CD14-positive monocyte (primary cell): ENCODE measurements at regions not wholly inside any gene's neighbourhood (a gene's known extent, or its start where the extent isn't known, plus 50 kb on each side); places are given as distances from the start of the nearest gene placed in this dataset.

Experiments used
- DNase-seq, 3 donors: peaks; one replicate each; pipeline ENCODE4 v3.0.0-alpha.2; 2011 to 2022
- H2AFZ ChIP-seq: 2 replicates; pipeline ENCODE4 v1.6.0; 2012; ENCODE audit warnings: mild to moderate bottlenecking, low read depth, low read length, inconsistent platforms; ENCODE audit not compliant: insufficient read depth, poor library complexity, severe bottlenecking
- H3K27ac ChIP-seq, 2 donors: 1 replicate in 1 of 2; 2 replicates in 1 of 2; pipeline ENCODE4 v1.5.1; 2012 to 2013; ENCODE audit warnings: low read length in 2 of 2, control low read depth in 1 of 2, inconsistent platforms in 1 of 2, low read depth in 1 of 2, mild to moderate bottlenecking in 1 of 2
- H3K27me3 ChIP-seq, 2 donors: one replicate each; pipeline versions ENCODE4 v1.6.0 to v1.6.1; 2011 to 2013; ENCODE audit warnings: low read length in 2 of 2; ENCODE audit not compliant: control insufficient read depth in 2 of 2, insufficient read depth in 2 of 2
- H3K36me3 ChIP-seq, 2 donors: replicated peaks in 1 of 2; 1 replicate in 1 of 2; 2 replicates in 1 of 2; pipeline versions ENCODE4 v1.5.1 to v1.6.1; 2012 to 2013; ENCODE audit warnings: low read length in 2 of 2, control low read depth in 1 of 2, inconsistent platforms in 1 of 2, mild to moderate bottlenecking in 1 of 2; ENCODE audit not compliant: insufficient read depth in 2 of 2, control insufficient read depth in 1 of 2
- H3K4me1 ChIP-seq, 2 donors: 1 replicate in 1 of 2; 2 replicates in 1 of 2; pipeline versions ENCODE4 v1.5.1 to v1.6.1; 2012 to 2013; ENCODE audit warnings: low read length in 2 of 2, control low read depth in 1 of 2, inconsistent platforms in 1 of 2, mild to moderate bottlenecking in 1 of 2, moderate library complexity in 1 of 2; ENCODE audit not compliant: insufficient read depth in 2 of 2, control insufficient read depth in 1 of 2
- H3K4me2 ChIP-seq: replicated peaks from 2 replicates; pipeline ENCODE3; 2012; ENCODE audit warnings: low read length, moderate library complexity, mild to moderate bottlenecking; ENCODE audit not compliant: poor library complexity, severe bottlenecking; ENCODE audit errors: extremely low read depth
- H3K4me3 ChIP-seq, 3 experiments: fragments of 200-600 bp in 1 of 3; sonication (generic) in 1 of 3; replicated peaks in 1 of 3; 1 replicate in 2 of 3; 2 replicates in 1 of 3; pipeline ENCODE4 v1.5.1; 2011 to 2013; ENCODE audit warnings: low read length in 3 of 3, mild to moderate bottlenecking in 3 of 3, control low read depth in 2 of 3, low read depth in 2 of 3, inconsistent platforms in 1 of 3, moderate library complexity in 1 of 3
- H3K79me2 ChIP-seq: 2 replicates; pipeline ENCODE4 v1.6.0; 2012; ENCODE audit warnings: mild to moderate bottlenecking, control low read depth, inconsistent platforms, low read length, moderate library complexity; ENCODE audit not compliant: insufficient read depth
- H3K9ac ChIP-seq: 2 replicates; pipeline ENCODE4 v1.6.0; 2017; ENCODE audit warnings: low read length, mild to moderate bottlenecking; ENCODE audit not compliant: insufficient read depth, poor library complexity, severe bottlenecking
- H3K9me3 ChIP-seq, 2 donors: replicated peaks in 1 of 2; 1 replicate in 1 of 2; 2 replicates in 1 of 2; pipeline versions ENCODE4 v1.5.1 to v1.6.1; 2012 to 2013; ENCODE audit warnings: low read length in 2 of 2, control low read depth in 1 of 2; ENCODE audit not compliant: control insufficient read depth in 1 of 2, insufficient read depth in 1 of 2
- H4K20me1 ChIP-seq: 2 replicates; pipeline ENCODE4 v1.6.0; 2012; ENCODE audit warnings: mild to moderate bottlenecking, low read length, control low read depth, moderate library complexity; ENCODE audit not compliant: insufficient read depth
- H3K27ac Mint-ChIP-seq, 7 donors: one replicate each; pipeline ENCODE4 v1.8.0; 2020; ENCODE audit warnings: mild to moderate bottlenecking in 7 of 7, mixed read lengths in 7 of 7, moderate library complexity in 6 of 7, inconsistent platforms in 2 of 7
- H3K27me3 Mint-ChIP-seq, 3 donors: one replicate each; pipeline ENCODE4 v1.8.0; 2021 to 2022; ENCODE audit warnings: low read depth in 3 of 3, mild to moderate bottlenecking in 3 of 3, mixed read lengths in 3 of 3, moderate library complexity in 3 of 3, inconsistent platforms in 1 of 3
- H3K36me3 Mint-ChIP-seq, 2 donors: one replicate each; pipeline ENCODE4 v1.8.0; 2020; ENCODE audit warnings: mixed read lengths in 2 of 2, inconsistent platforms in 1 of 2, mild to moderate bottlenecking in 1 of 2
- H3K4me1 Mint-ChIP-seq: one replicate; pipeline ENCODE4 v1.8.0; 2020; ENCODE audit warnings: mild to moderate bottlenecking, mixed read lengths
- H3K4me3 Mint-ChIP-seq, 2 donors: one replicate each; pipeline ENCODE4 v1.8.0; 2020; ENCODE audit warnings: mild to moderate bottlenecking in 2 of 2, mixed read lengths in 2 of 2, moderate library complexity in 1 of 2
- H3K9me3 Mint-ChIP-seq, 7 donors: one replicate each; pipeline ENCODE4 v1.8.0; 2020 to 2022; ENCODE audit warnings: mixed read lengths in 7 of 7, mild to moderate bottlenecking in 6 of 7, moderate library complexity in 6 of 7, inconsistent platforms in 2 of 7
- WGBS: methylation state at CpG from one replicate; pipeline ENCODE4 v1.1.5; 2013; ENCODE audit warnings: missing lambda C conversion rate; ENCODE audit not compliant: insufficient coverage; 5-methylcytosine and 5-hydroxymethylcytosine counted together
- intact Hi-C, 2 donors: fragments of 100-400 bp; cut with micrococcal nuclease; formaldehyde crosslinking; loops; one replicate each; pipeline versions ENCODE4 v1.15.0 to v1.15.1; 2023
- TF ChIP-seq, protein P1 (sequence below): fragments of 200-600 bp; IDR thresholded peaks from one replicate; pipeline ENCODE4 v1.8.0; 2022; ENCODE audit warnings: antibody characterized with exemption, mild to moderate bottlenecking

GRCh38 chr11:80469871-80470270 lies 1029.0 kb upstream of the TENM4 start:
- Histone ChIP-seq H3K27me3 (no peaks in the 10 kb centered on the region), H3K36me3 (no peaks in the 10 kb centered on the region), H2AFZ (no peak overlapping the region), H3K4me2 (no peak overlapping the region), H3K4me3 (no peak overlapping the region), H3K79me2 (no peaks in the 10 kb centered on the region), H3K27ac (no peak overlapping the region), H3K9ac (no peak overlapping the region), H3K9me3 (peaks cover 0 to 3% of the 10 kb centered on the region in 2 donors), H3K4me1 (no peaks in the 10 kb centered on the region), H4K20me1 (no peaks in the 10 kb centered on the region)
- no peak for DNase-seq
- intact Hi-C loops: no loop called here
- Mint-ChIP-seq H3K36me3 (no peaks in the 10 kb centered on the region), H3K4me1 (no peaks in the 10 kb centered on the region), H3K4me3 (no peak overlapping the region), H3K9me3 (peaks cover 0 to 10% (median 6%) of the 10 kb centered on the region in 7 donors), H3K27ac (no peak overlapping the region), H3K27me3 (no peaks in the 10 kb centered on the region)
- TF ChIP-seq, protein P1, sequence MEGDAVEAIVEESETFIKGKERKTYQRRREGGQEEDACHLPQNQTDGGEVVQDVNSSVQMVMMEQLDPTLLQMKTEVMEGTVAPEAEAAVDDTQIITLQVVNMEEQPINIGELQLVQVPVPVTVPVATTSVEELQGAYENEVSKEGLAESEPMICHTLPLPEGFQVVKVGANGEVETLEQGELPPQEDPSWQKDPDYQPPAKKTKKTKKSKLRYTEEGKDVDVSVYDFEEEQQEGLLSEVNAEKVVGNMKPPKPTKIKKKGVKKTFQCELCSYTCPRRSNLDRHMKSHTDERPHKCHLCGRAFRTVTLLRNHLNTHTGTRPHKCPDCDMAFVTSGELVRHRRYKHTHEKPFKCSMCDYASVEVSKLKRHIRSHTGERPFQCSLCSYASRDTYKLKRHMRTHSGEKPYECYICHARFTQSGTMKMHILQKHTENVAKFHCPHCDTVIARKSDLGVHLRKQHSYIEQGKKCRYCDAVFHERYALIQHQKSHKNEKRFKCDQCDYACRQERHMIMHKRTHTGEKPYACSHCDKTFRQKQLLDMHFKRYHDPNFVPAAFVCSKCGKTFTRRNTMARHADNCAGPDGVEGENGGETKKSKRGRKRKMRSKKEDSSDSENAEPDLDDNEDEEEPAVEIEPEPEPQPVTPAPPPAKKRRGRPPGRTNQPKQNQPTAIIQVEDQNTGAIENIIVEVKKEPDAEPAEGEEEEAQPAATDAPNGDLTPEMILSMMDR: no peak
- no CpG with 5 or more reads among the region's 2 CpGs for WGBS

GRCh38 chr11:80466570-80466969 lies 1025.7 kb upstream of the TENM4 start:
- Mint-ChIP-seq H3K4me3 (no peak overlapping the region), H3K9me3 (peaks cover 6 to 20% (median 14%) of the 10 kb centered on the region in 7 donors), H3K27ac (no peak overlapping the region), H3K36me3 (no peaks in the 10 kb centered on the region), H3K27me3 (peaks cover 0 to 2% (median 0%) of the 10 kb centered on the region in 3 donors), H3K4me1 (no peaks in the 10 kb centered on the region)
- Histone ChIP-seq H3K9ac (no peak overlapping the region), H3K79me2 (no peaks in the 10 kb centered on the region), H3K4me2 (no peak overlapping the region), H3K36me3 (no peaks in the 10 kb centered on the region), H4K20me1 (no peaks in the 10 kb centered on the region), H3K9me3 (peaks cover 15 to 30% of the 10 kb centered on the region in 2 donors), H3K27ac (no peak overlapping the region), H2AFZ (no peak overlapping the region), H3K27me3 (no peaks in the 10 kb centered on the region), H3K4me3 (no peak overlapping the region), H3K4me1 (no peaks in the 10 kb centered on the region)
- no CpG with 5 or more reads among the region's 1 CpG for WGBS
- intact Hi-C loops: no loop called here
- no peak for DNase-seq
- TF ChIP-seq, protein P1: no peak
